GM12891 (cell line): ENCODE measurements at regions not wholly inside any gene's neighbourhood (a gene's known extent, or its start where the extent isn't known, plus 50 kb on each side); places are given as distances from the start of the nearest gene placed in this dataset.

Experiments
- POLR2A ChIP-seq: IDR thresholded peaks from 2 replicates; pipeline ENCODE4 v1.6.1; 2011; ENCODE audit warnings: low read depth, low read length, control low read depth
- TAF1 ChIP-seq: IDR thresholded peaks from 2 replicates; pipeline ENCODE4 v1.6.1; 2011; ENCODE audit warnings: low read depth, low read length, control low read depth

GRCh38 chr5:37905230-37905629, 65.4 kb upstream of the GDNF start:
- TF ChIP-seq POLR2A (no peak), TAF1 (no peak)
